IMR-90 (cell line): ENCODE measurements at regions not wholly inside any gene's neighbourhood (a gene's known extent, or its start where the extent isn't known, plus 50 kb on each side); places are given as distances from the start of the nearest gene placed in this dataset.

Experiments used
- ATAC-seq: fragments of 200-7000 bp; cut with Tn5 transposase; 2 replicates; pipeline ENCODE4 v1.9.1; 2020; ENCODE audit warnings: low read depth, mild to moderate bottlenecking, moderate library complexity
- BruUV-seq: library from RNA; stranded (reverse); fragments of 400-500 nt; replicated peaks from 2 replicates; lab custom pipeline; 2021; lab: Mats Ljungman, UMichigan
- CTCF ChIA-PET: fragments of 300-600 bp; formaldehyde crosslinking; extraction: SDS; loops from one replicate; lab custom pipeline; 2021; ENCODE audit warnings: antibody characterized with exemption; lab: Yijun Ruan, JAX
- POLR2A ChIA-PET: fragments of 300-600 bp; sonication (Branson Sonifier 250); formaldehyde crosslinking; loops from one replicate; lab custom pipeline; 2022; ENCODE audit warnings: antibody characterized with exemption; ENCODE audit not compliant: unreplicated experiment; lab: Charles Lee
- DNase-seq: peaks from one replicate; pipeline ENCODE4 v3.0.0; 2013
- H2AFZ ChIP-seq: replicated peaks from 2 replicates; pipeline ENCODE3; 2013; ENCODE audit warnings: low read length, mild to moderate bottlenecking; ENCODE audit not compliant: poor library complexity
- H2AK5ac ChIP-seq: 2 replicates; pipeline ENCODE4 v1.6.1; 2013; ENCODE audit warnings: low read depth, low read length, inconsistent platforms
- H2AK9ac ChIP-seq: replicated peaks from 2 replicates; pipeline ENCODE3; 2013; ENCODE audit warnings: mild to moderate bottlenecking, low read depth, low read length, moderate library complexity; ENCODE audit not compliant: poor library complexity
- H2BK120ac ChIP-seq: 2 replicates; pipeline ENCODE4 v1.6.1; 2013; ENCODE audit warnings: low read depth, low read length, inconsistent platforms
- H2BK15ac ChIP-seq: 3 replicates; pipeline ENCODE4 v1.6.1; 2013; ENCODE audit warnings: low read depth, low read length, inconsistent platforms
- H2BK20ac ChIP-seq: 2 replicates; pipeline ENCODE4 v1.6.1; 2013; ENCODE audit warnings: low read depth, mild to moderate bottlenecking, inconsistent platforms, low read length, moderate library complexity
- H2BK5ac ChIP-seq: 2 replicates; pipeline ENCODE4 v1.6.1; 2013; ENCODE audit warnings: mild to moderate bottlenecking, low read depth, low read length, inconsistent platforms; ENCODE audit not compliant: poor library complexity, severe bottlenecking
- H3K14ac ChIP-seq: replicated peaks from 2 replicates; pipeline ENCODE4 v1.6.1; 2013; ENCODE audit warnings: low read depth, low read length, inconsistent platforms
- H3K18ac ChIP-seq: 2 replicates; pipeline ENCODE4 v1.6.1; 2013; ENCODE audit warnings: low read depth, low read length, control low read depth
- H3K23ac ChIP-seq: 2 replicates; pipeline ENCODE4 v1.6.1; 2013; ENCODE audit warnings: low read depth, low read length, inconsistent platforms
- H3K27ac ChIP-seq: 2 replicates; pipeline ENCODE4 v1.5.1; 2013; ENCODE audit warnings: mild to moderate bottlenecking, control low read depth, low read length; ENCODE audit not compliant: insufficient read depth
- H3K27me3 ChIP-seq: 2 replicates; pipeline ENCODE4 v1.6.1; 2013; ENCODE audit warnings: low read length; ENCODE audit not compliant: control insufficient read depth, insufficient read depth
- H3K36me3 ChIP-seq: 2 replicates; pipeline ENCODE4 v1.6.1; 2013; ENCODE audit warnings: low read length, mixed read lengths; ENCODE audit not compliant: control insufficient read depth, insufficient read depth
- H3K4ac ChIP-seq: 2 replicates; pipeline ENCODE4 v1.6.1; 2013; ENCODE audit warnings: low read depth, low read length, inconsistent platforms
- H3K4me1 ChIP-seq: 2 replicates; pipeline ENCODE4 v1.6.1; 2013; ENCODE audit warnings: low read length, mixed read lengths; ENCODE audit not compliant: control insufficient read depth, insufficient read depth
- H3K4me2 ChIP-seq: 2 replicates; pipeline ENCODE4 v1.6.1; 2013; ENCODE audit warnings: low read depth, mild to moderate bottlenecking, control low read depth, low read length, moderate library complexity
- H3K4me3 ChIP-seq: 2 replicates; pipeline ENCODE4 v1.5.1; 2013; ENCODE audit warnings: low read depth, mild to moderate bottlenecking, control low read depth, low read length, moderate library complexity; ENCODE audit not compliant: insufficient read depth
- H3K56ac ChIP-seq: 2 replicates; pipeline ENCODE4 v1.6.1; 2013; ENCODE audit warnings: low read length, inconsistent platforms; ENCODE audit not compliant: insufficient read depth; ENCODE audit errors: extremely low read depth
- H3K79me1 ChIP-seq, 2 experiments: 2 replicates each; pipeline ENCODE4 v1.6.1; 2013; ENCODE audit warnings: low read length in 2 of 2, inconsistent platforms in 1 of 2, low read depth in 1 of 2
- H3K9ac ChIP-seq: 2 replicates; pipeline ENCODE4 v1.6.1; 2013; ENCODE audit warnings: low read depth, low read length, control low read depth
- H3K9me1 ChIP-seq: 2 replicates; pipeline ENCODE4 v1.6.1; 2013; ENCODE audit warnings: low read length, inconsistent platforms; ENCODE audit not compliant: insufficient read depth
- H3K9me3 ChIP-seq: 2 replicates; pipeline ENCODE4 v1.6.1; 2013; ENCODE audit warnings: low read length; ENCODE audit not compliant: control insufficient read depth, insufficient read depth
- H4K20me1 ChIP-seq: 2 replicates; pipeline ENCODE4 v1.6.1; 2013; ENCODE audit warnings: low read length, inconsistent platforms; ENCODE audit not compliant: insufficient read depth
- H4K5ac ChIP-seq: 2 replicates; pipeline ENCODE4 v1.6.1; 2013; ENCODE audit warnings: mild to moderate bottlenecking, low read depth, low read length, control low read depth
- H4K8ac ChIP-seq, 2 experiments: 2 replicates each; pipeline ENCODE4 v1.6.1; 2013; ENCODE audit warnings: low read depth in 2 of 2, low read length in 2 of 2, control low read depth in 1 of 2, inconsistent platforms in 1 of 2
- H4K91ac ChIP-seq: 2 replicates; pipeline ENCODE4 v1.6.1; 2013; ENCODE audit warnings: low read depth, low read length, inconsistent platforms; ENCODE audit not compliant: insufficient read depth
- RAD21 ChIP-seq: IDR thresholded peaks from 2 replicates; pipeline ENCODE4 v1.6.1; 2012; ENCODE audit warnings: low read length, improper control_type of control experiment
- RFX5 ChIP-seq: IDR thresholded peaks from 2 replicates; pipeline ENCODE4 v1.8.0; 2012; ENCODE audit warnings: low read depth, mild to moderate bottlenecking, low read length, moderate library complexity
- SMC3 ChIP-seq: fragments of 150-350 bp; IDR thresholded peaks from 2 replicates; pipeline ENCODE4 v1.6.1; 2016; ENCODE audit warnings: low read depth, mild to moderate bottlenecking, antibody characterized with exemption, low read length, moderate library complexity
- WGBS, 2 experiments: methylation state at CpG; one replicate each; pipeline versions ENCODE4 v1.1.5 to v1.1.7; 2013; ENCODE audit warnings: missing lambda C conversion rate in 2 of 2; ENCODE audit not compliant: insufficient read length in 1 of 2; ENCODE audit errors: extremely low coverage in 2 of 2; 5-methylcytosine and 5-hydroxymethylcytosine counted together
- dilution Hi-C: fragments of 300-500 bp; cut with HindIII; formaldehyde crosslinking; loops from one replicate; pipeline ENCODE4 v1.14.3; 2018; ENCODE audit warnings: low sequenced_read_pairs; ENCODE audit not compliant: unreplicated experiment
- in situ Hi-C: fragments of 300-500 bp; cut with MboI; formaldehyde crosslinking; loops from 3 replicates; pipeline ENCODE4 v1.14.3; 2019; ENCODE audit warnings: low sequenced_read_pairs, inconsistent platforms, mixed read lengths
- intact Hi-C: fragments of 100-400 bp; cut with micrococcal nuclease; formaldehyde crosslinking; loops from 2 replicates; pipeline ENCODE4 v1.10.0; 2022
- TF ChIP-seq, protein P1 (sequence below): fragments of 150-350 bp; IDR thresholded peaks from 2 replicates; pipeline ENCODE4 v1.6.1; 2016; ENCODE audit warnings: low read depth, mild to moderate bottlenecking, low read length, moderate library complexity, borderline replicate concordance
- TF ChIP-seq, protein P2 (sequence below): conservative IDR thresholded peaks from 2 replicates; pipeline ENCODE4 v1.5.1; 2012; ENCODE audit warnings: mild to moderate bottlenecking, low read depth, low read length, improper control_type of control experiment

DNA sequence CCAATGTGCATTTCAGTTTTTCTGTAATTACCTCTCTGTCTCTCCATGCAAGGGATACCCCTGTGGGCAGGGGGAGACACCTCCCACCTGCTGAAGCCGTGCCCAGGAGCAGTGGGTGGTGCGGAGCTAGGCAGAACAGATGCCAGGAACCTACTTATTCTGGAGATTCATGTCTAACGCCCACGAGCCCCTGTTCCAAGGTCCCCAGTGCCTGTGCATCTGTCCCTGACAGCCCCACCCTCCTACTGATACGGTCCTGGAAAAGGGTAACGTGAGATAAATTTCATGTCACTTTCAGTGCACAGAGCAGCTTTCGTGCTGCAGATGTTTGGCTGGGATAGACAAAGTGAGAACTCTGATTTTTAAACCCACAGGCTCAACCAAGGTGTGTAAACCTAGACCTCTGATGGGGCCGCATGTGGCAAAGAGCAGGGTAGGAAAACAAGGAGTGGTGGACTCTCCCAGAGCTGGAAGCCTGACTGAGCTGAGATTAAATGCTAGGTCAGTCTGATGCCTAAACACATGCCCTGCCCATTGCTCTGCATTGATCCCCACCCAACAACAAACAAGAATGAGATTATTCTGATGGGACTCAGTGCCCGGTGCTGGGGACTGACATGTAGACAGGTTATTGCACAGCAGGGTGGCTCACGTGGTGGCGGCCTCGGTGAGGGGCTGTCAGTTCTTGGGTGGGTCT is 123.6 kb upstream of the GDF10 start:
- Histone ChIP-seq H2AFZ (no peak overlapping the region), H4K20me1 (no peaks in the 10 kb centered on the region), H3K4ac (no peak overlapping the region), H3K4me1 (peaks cover 12% of the 10 kb centered on the region), H4K5ac (no peak overlapping the region; the same call in 1 of the 2 replicates), H2BK15ac (no peak overlapping the region), H2AK5ac (no peak overlapping the region), H2BK5ac (no peak overlapping the region), H2BK20ac (no peak overlapping the region), H3K9me3 (no peaks in the 10 kb centered on the region), H2AK9ac (no peak overlapping the region), H3K4me3 (no peak overlapping the region), H3K27ac (peak overlapping the region; percentile 9; the same call in 1 of the 2 replicates), H3K27me3 (no peaks in the 10 kb centered on the region), H3K23ac (no peak overlapping the region), H4K8ac (no peak overlapping the region), H3K18ac (no peak overlapping the region), H3K14ac (0 out of 2 replicates have a peak overlapping the region, but pooled peaks have one; percentile 10), H2BK120ac (no peak overlapping the region), H3K79me1 (no peaks in the 10 kb centered on the region), H3K56ac (no peak overlapping the region), H3K36me3 (no peaks in the 10 kb centered on the region), H4K91ac (no peak overlapping the region; the same call in 1 of the 2 replicates), H3K4me2 (no peak overlapping the region), H3K9ac (no peak overlapping the region), H3K9me1 (peaks cover 11% of the 10 kb centered on the region)
- intact Hi-C loops (no loop called here), in situ Hi-C loops (no loop called here), dilution Hi-C loops (no loop called here)
- no TSS peak for BruUV-seq
- CTCF ChIA-PET: interaction anchor here (0.6 kb wide), 1 partner anchor 15 kb away, joined by 3 read pairs; no protein-coding TSS in a partner anchor
- WGBS, 2 experiments: no CpG with 5 or more reads among the region's 12 CpGs
- ATAC-seq (0 out of 2 replicates have a peak, but pooled peaks have one; percentile 13), DNase-seq (no peak)
- TF ChIP-seq, protein P1, sequence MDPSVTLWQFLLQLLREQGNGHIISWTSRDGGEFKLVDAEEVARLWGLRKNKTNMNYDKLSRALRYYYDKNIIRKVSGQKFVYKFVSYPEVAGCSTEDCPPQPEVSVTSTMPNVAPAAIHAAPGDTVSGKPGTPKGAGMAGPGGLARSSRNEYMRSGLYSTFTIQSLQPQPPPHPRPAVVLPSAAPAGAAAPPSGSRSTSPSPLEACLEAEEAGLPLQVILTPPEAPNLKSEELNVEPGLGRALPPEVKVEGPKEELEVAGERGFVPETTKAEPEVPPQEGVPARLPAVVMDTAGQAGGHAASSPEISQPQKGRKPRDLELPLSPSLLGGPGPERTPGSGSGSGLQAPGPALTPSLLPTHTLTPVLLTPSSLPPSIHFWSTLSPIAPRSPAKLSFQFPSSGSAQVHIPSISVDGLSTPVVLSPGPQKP: no peak
- TF ChIP-seq, protein P2, sequence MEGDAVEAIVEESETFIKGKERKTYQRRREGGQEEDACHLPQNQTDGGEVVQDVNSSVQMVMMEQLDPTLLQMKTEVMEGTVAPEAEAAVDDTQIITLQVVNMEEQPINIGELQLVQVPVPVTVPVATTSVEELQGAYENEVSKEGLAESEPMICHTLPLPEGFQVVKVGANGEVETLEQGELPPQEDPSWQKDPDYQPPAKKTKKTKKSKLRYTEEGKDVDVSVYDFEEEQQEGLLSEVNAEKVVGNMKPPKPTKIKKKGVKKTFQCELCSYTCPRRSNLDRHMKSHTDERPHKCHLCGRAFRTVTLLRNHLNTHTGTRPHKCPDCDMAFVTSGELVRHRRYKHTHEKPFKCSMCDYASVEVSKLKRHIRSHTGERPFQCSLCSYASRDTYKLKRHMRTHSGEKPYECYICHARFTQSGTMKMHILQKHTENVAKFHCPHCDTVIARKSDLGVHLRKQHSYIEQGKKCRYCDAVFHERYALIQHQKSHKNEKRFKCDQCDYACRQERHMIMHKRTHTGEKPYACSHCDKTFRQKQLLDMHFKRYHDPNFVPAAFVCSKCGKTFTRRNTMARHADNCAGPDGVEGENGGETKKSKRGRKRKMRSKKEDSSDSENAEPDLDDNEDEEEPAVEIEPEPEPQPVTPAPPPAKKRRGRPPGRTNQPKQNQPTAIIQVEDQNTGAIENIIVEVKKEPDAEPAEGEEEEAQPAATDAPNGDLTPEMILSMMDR: no peak
- TF ChIP-seq SMC3: no peak
- TF ChIP-seq RFX5: no peak
- no peak for TF ChIP-seq RAD21
- POLR2A ChIA-PET: no interaction called here
